ENCODE measurements at regions not wholly inside any gene's neighbourhood (a gene's known extent, or its start where the extent isn't known, plus 50 kb on each side); places are given as distances from the start of the nearest gene placed in this dataset.

DNA sequence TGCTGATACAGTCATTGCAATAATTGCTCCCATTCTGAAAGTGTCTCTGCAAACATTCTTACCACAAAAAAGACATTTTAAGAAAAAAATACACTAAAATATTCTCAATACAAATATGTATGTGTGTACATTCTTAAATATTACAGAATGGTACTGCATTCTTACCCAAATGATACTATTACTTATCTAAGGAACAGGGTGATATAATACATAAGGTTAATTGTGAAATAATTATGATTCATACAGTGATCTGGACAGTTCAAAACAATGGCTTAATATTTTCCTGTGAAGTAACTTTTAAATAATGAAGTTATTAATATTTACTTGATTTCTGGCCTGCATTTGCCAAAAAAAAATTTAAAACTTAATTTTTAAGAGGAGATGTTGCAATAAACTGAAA is 694.6 kb downstream of the TUSC7 start:
- TF ChIP-seq FOXK2 (IDR thresholded peaks at IDR 0.05): no peak
- no peak for TF ChIP-seq ZNF384 (IDR thresholded peaks at IDR 0.05)
- TF ChIP-seq ELF4 (IDR thresholded peaks at IDR 0.05): no peak
- TF ChIP-seq ARNT (IDR thresholded peaks at IDR 0.05): no peak
- no peak for TF ChIP-seq CTBP1 (IDR thresholded peaks at IDR 0.05; ENCODE audit: borderline replicate concordance)
- TF ChIP-seq, protein P1, sequence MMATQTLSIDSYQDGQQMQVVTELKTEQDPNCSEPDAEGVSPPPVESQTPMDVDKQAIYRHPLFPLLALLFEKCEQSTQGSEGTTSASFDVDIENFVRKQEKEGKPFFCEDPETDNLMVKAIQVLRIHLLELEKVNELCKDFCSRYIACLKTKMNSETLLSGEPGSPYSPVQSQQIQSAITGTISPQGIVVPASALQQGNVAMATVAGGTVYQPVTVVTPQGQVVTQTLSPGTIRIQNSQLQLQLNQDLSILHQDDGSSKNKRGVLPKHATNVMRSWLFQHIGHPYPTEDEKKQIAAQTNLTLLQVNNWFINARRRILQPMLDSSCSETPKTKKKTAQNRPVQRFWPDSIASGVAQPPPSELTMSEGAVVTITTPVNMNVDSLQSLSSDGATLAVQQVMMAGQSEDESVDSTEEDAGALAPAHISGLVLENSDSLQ (IDR thresholded peaks at IDR 0.05): no peak
- TF ChIP-seq SUZ12 (IDR thresholded peaks at IDR 0.05): no peak
- TF ChIP-seq FOXA1 (IDR thresholded peaks at IDR 0.05): no peak
- TF ChIP-seq SP1 (IDR thresholded peaks at IDR 0.05): no peak
- TF ChIP-seq BHLHE40 (IDR thresholded peaks at IDR 0.05; ENCODE audit: borderline replicate concordance): no peak
- TF ChIP-seq LEF1 (IDR thresholded peaks at IDR 0.05; ENCODE audit: borderline replicate concordance): no peak
- no peak for TF ChIP-seq TARDBP (IDR thresholded peaks at IDR 0.05)
